Adrenal gland (tissue), 9 donors: ENCODE measurements at regions not wholly inside any gene's neighbourhood (a gene's known extent, or its start where the extent isn't known, plus 50 kb on each side); places are given as distances from the start of the nearest gene placed in this dataset.

Source experiments
- DNase-seq, 7 donors: peaks; one replicate each; pipeline ENCODE4 v3.0.0-alpha.2; 2019 to 2020
- H3K27ac ChIP-seq, 5 donors: fragments of 200-600 bp; sonication (generic) in 4 of 5; 1 replicate in 3 of 5; 2 replicates in 2 of 5; pipeline versions ENCODE4 v1.5.1 to v1.8.0; 2016 to 2020; ENCODE audit warnings: mild to moderate bottlenecking in 1 of 5
- H3K27me3 ChIP-seq: fragments of 200-600 bp; 2 replicates; pipeline ENCODE4 v1.8.0; 2021
- H3K36me3 ChIP-seq, 2 donors: fragments of 200-600 bp; replicated peaks in 1 of 2; 1 replicate in 1 of 2; 2 replicates in 1 of 2; pipeline versions ENCODE4 v1.5.1 to v1.8.0; 2018 to 2022
- H3K4me1 ChIP-seq, 2 donors: fragments of 200-600 bp; replicated peaks in 1 of 2; 1 replicate in 1 of 2; 2 replicates in 1 of 2; pipeline versions ENCODE4 v1.5.1 to v1.8.0; 2018 to 2021
- H3K4me3 ChIP-seq, 4 donors: fragments of 200-600 bp; sonication (generic) in 3 of 4; one replicate each; pipeline ENCODE4 v1.5.1; 2016 to 2018
- H3K9me3 ChIP-seq, 3 donors: fragments of 200-600 bp; sonication (generic) in 1 of 3; replicated peaks in 1 of 3; 1 replicate in 2 of 3; 2 replicates in 1 of 3; pipeline versions ENCODE4 v1.5.1 to v1.8.0; 2016 to 2021
- POLR2A ChIP-seq, 2 donors: fragments of 450-650 bp; IDR thresholded peaks; one replicate each; pipeline ENCODE4 v1.6.1; 2017; ENCODE audit warnings: antibody characterized with exemption in 2 of 2, mild to moderate bottlenecking in 2 of 2, moderate library complexity in 1 of 2
- WGBS, 4 donors: extraction: QIAGEN DNeasy Blood & Tissue Kit in 2 of 4; methylation state at CpG; one replicate each; pipeline versions ENCODE4 v1.1.5 to v1.1.7; 2013 to 2017; 5-methylcytosine and 5-hydroxymethylcytosine counted together
- intact Hi-C, 2 donors: fragments of 100-400 bp; cut with DNase I; formaldehyde crosslinking; loops; one replicate each; pipeline versions ENCODE4 v1.14.1 to v1.15.0; 2022 to 2023
- TF ChIP-seq, protein P1 (sequence below), 6 experiments: fragments of 450-650 bp in 4 of 6; fragments of 200-600 bp in 2 of 6; sonication (generic) in 1 of 6; IDR thresholded peaks; 1 replicate in 5 of 6; 2 replicates in 1 of 6; pipeline versions ENCODE4 v1.5.1 to v1.8.0; 2016 to 2021; ENCODE audit warnings: antibody characterized with exemption in 6 of 6, mild to moderate bottlenecking in 2 of 6, moderate library complexity in 1 of 6
- donor health status: healthy with polysubstance abuse.
- donor health status: Bipolar disorder and iron deficiency.
- donor health status: DM: yes; HTN: yes; CAD: no.
- donor health status: DM: no; HTN: no; CAD: no.
- donor health status: DM: no; HTN: no; CAD: no.

DNA sequence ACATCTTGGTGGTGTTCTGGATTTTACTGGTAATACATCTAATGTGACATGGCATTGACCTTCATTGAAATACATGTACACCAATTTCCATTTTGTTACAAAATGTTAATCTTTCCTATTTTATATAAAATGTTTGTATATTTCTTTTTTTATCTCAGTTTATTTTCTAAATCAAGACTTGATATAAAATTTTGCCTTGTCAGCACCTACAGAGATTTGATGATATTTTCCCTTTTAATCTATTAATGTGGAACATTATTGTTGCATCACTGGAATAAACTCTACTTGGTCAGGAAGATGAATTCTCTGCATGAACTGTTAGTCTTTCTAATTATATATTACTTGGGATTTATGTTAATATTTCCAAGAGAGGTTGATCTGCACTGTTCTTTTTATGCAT is 294.0 kb upstream of the ETAA1 start:
- Histone ChIP-seq H3K27ac (no peak overlapping the region), H3K4me3 (no peak overlapping the region), H3K4me1 (no peaks in the 10 kb centered on the region), H3K27me3 (no peaks in the 10 kb centered on the region), H3K36me3 (no peaks in the 10 kb centered on the region), H3K9me3 (peaks cover 0 to 18% (median 7%) of the 10 kb centered on the region in 3 donors)
- DNase-seq = no peak
- TF ChIP-seq, protein P1, sequence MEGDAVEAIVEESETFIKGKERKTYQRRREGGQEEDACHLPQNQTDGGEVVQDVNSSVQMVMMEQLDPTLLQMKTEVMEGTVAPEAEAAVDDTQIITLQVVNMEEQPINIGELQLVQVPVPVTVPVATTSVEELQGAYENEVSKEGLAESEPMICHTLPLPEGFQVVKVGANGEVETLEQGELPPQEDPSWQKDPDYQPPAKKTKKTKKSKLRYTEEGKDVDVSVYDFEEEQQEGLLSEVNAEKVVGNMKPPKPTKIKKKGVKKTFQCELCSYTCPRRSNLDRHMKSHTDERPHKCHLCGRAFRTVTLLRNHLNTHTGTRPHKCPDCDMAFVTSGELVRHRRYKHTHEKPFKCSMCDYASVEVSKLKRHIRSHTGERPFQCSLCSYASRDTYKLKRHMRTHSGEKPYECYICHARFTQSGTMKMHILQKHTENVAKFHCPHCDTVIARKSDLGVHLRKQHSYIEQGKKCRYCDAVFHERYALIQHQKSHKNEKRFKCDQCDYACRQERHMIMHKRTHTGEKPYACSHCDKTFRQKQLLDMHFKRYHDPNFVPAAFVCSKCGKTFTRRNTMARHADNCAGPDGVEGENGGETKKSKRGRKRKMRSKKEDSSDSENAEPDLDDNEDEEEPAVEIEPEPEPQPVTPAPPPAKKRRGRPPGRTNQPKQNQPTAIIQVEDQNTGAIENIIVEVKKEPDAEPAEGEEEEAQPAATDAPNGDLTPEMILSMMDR (IDR thresholded peaks at IDR 0.05) = no peak
- no peak for TF ChIP-seq POLR2A (IDR thresholded peaks at IDR 0.05)
- intact Hi-C loops = no loop called here

DNA sequence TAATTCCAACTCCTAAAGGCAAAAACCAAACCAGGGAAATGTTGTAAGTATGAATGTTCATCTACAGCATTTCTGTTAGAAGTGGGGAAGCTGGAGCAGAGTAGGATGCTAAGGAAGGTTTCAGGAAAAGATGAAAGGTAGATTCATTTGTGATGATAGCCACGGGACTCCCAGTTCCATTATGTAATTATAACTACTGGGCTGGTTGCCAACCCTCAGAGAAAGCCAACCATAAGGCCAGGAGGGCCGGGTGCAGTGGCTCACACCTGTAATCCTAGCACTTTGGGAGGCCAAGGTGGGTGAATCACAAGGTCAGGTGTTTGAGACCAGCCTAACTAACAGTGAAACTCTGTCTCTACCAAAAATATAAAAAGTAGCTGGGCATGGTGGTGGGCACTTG is 288.9 kb upstream of the ETAA1 start:
- peaks cover 0 to 1% (median 0%) of the 10 kb centered on the region in 3 donors for H3K9me3 ChIP-seq
- no peak overlapping the region for H3K4me3 ChIP-seq
- WGBS, 4 donors = 12 to 32% (median 28%) methylated on average over 2 of the region's 2 CpGs
- no peaks in the 10 kb centered on the region for H3K27me3 ChIP-seq
- H3K27ac ChIP-seq = no peak overlapping the region
- TF ChIP-seq, protein P1 (IDR thresholded peaks at IDR 0.05) = no peak
- no peak for TF ChIP-seq POLR2A (IDR thresholded peaks at IDR 0.05)
- H3K4me1 ChIP-seq = no peaks in the 10 kb centered on the region
- intact Hi-C loops = no loop called here
- H3K36me3 ChIP-seq = no peaks in the 10 kb centered on the region
- DNase-seq = peak in 3 of 7 donors; percentile 11 to 56 (median 23)

DNA sequence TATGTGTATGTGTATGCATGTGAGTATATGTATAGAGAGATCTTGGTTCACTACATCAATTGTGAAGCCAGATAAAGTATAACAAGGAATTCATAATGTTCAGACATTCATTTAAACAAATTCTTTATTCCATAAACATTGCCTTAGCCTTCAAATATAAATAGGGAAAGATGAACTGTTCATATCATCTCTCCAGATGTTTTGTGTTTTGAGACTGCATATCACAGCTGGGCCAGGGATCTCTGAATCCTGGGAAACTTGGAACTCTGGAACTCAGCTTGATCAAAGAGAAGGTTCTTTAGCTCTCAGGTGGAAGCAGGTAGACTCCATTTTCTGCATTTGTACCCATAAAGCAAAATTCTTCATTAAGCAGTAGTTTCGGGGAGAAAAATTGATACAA is 272.6 kb upstream of the ETAA1 start:
- Histone ChIP-seq H3K4me3 (no peak overlapping the region), H3K9me3 (no peaks in the 10 kb centered on the region), H3K36me3 (no peaks in the 10 kb centered on the region), H3K4me1 (peaks cover 5 to 16% of the 10 kb centered on the region in 2 donors), H3K27ac (no peak overlapping the region), H3K27me3 (no peaks in the 10 kb centered on the region)
- DNase-seq = no peak
- TF ChIP-seq, protein P1 (IDR thresholded peaks at IDR 0.05) = no peak
- TF ChIP-seq POLR2A (IDR thresholded peaks at IDR 0.05) = no peak
- intact Hi-C loops = no loop called here
- WGBS, 4 donors = 88 to 99% (median 94%) methylated on average over 1 of the region's 1 CpG

DNA sequence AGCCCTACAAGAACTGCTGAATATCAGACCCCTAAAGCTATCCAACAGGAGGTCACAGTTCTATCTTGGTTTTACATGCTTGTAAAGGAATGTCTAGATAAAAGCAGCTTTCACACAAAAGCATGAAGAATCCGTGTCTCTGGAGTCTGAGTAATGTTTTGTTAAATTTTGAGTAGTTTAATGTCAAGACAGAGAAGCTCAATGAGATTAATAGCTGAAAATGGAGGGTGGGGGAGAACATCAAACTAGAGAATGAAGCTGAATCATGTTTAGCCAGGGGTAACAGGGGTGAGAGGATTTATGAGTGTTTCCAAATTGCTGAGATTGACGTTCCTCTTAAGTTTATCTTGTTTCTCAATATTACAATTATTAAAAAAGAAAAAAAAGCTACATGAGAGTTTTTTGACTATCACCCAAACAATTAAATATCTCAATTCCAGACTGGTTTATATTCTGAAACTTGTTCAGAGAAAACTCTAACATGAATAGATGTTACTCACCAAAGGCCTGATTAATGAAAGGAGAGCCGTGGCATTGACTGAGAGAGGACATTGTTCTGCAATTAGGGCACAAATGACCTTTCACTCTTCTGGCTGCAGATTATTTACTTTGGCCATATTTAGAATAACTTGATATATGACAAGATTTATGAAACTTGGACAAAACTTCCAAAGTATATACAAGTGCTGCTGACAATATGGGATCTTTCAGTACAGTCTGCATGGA is 266.4 kb upstream of the ETAA1 start:
- Histone ChIP-seq H3K9me3 (no peaks in the 10 kb centered on the region), H3K4me1 (peaks cover 16 to 36% of the 10 kb centered on the region in 2 donors), H3K27me3 (no peaks in the 10 kb centered on the region), H3K36me3 (no peaks in the 10 kb centered on the region), H3K27ac (peak overlapping the region; percentile 6 to 89 (median 24)), H3K4me3 (no peak overlapping the region)
- 17 to 29% (median 20%) methylated on average over 3 of the region's 3 CpGs for WGBS, 4 donors
- intact Hi-C loops = no loop called here
- peak in 4 of 7 donors; percentile 20 to 50 (median 40) for DNase-seq
- no peak for TF ChIP-seq POLR2A (IDR thresholded peaks at IDR 0.05)
- TF ChIP-seq, protein P1 (IDR thresholded peaks at IDR 0.05) = no peak
